ENCODE measurements at regions not wholly inside any gene's neighbourhood (a gene's known extent, or its start where the extent isn't known, plus 50 kb on each side); places are given as distances from the start of the nearest gene placed in this dataset.

- TF ChIP-seq, protein P1, sequence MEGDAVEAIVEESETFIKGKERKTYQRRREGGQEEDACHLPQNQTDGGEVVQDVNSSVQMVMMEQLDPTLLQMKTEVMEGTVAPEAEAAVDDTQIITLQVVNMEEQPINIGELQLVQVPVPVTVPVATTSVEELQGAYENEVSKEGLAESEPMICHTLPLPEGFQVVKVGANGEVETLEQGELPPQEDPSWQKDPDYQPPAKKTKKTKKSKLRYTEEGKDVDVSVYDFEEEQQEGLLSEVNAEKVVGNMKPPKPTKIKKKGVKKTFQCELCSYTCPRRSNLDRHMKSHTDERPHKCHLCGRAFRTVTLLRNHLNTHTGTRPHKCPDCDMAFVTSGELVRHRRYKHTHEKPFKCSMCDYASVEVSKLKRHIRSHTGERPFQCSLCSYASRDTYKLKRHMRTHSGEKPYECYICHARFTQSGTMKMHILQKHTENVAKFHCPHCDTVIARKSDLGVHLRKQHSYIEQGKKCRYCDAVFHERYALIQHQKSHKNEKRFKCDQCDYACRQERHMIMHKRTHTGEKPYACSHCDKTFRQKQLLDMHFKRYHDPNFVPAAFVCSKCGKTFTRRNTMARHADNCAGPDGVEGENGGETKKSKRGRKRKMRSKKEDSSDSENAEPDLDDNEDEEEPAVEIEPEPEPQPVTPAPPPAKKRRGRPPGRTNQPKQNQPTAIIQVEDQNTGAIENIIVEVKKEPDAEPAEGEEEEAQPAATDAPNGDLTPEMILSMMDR (conservative IDR thresholded peaks at IDR 0.05; ENCODE audit: low read depth, low read length), result no peak
These were observed 221.4 kb upstream of the TRIB2 start for GRCh38 chr2:12495247-12495868.

DNA sequence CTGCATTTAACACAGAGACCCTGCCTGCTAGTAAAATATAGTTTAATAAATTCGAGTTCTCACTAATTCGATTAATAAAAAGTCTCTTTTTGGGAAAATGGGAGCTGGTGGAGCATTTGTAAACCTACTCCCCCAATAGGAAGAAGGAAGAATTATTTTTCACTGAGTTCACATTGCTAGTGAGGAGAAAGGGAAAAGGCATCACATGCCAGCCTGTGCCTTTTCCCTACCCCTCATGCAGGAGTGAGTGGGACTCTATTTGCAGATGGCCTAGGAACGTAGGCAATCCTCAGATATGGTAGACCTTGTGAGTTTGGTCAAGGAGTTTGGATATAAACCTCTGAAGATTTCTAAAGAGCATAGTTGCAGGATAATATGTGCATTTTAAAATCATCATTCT, 218.4 kb upstream of the TRIB2 start:
- TF ChIP-seq, protein P1 (conservative IDR thresholded peaks at IDR 0.05; ENCODE audit: low read depth, low read length), result peak; percentile 6
- DNase-seq (ENCODE audit: low read depth), result no peak
- H3K4me3 ChIP-seq (ENCODE audit: low read length), result no peak overlapping the region

More at GRCh38 chr2:12495247-12495868, 221.4 kb upstream of the TRIB2 start:
- DNase-seq (ENCODE audit: low read depth), result no peak
- no peak overlapping the region for H3K4me3 ChIP-seq (ENCODE audit: low read length)

- no peak overlapping the region for H3K4me3 ChIP-seq (ENCODE audit: low read length)
- no peak for DNase-seq (ENCODE audit: low read depth)
- TF ChIP-seq, protein P1 (conservative IDR thresholded peaks at IDR 0.05; ENCODE audit: low read depth, low read length), result no peak
These were observed 218.0 kb upstream of the TRIB2 start for GRCh38 chr2:12498704-12499103.

- TF ChIP-seq, protein P1 (conservative IDR thresholded peaks at IDR 0.05; ENCODE audit: low read depth, low read length), result no peak
- H3K4me3 ChIP-seq (ENCODE audit: low read length), result no peak overlapping the region
- no peak for DNase-seq (ENCODE audit: low read depth)
These were observed 215.8 kb upstream of the TRIB2 start for GRCh38 chr2:12500899-12501298.

DNA sequence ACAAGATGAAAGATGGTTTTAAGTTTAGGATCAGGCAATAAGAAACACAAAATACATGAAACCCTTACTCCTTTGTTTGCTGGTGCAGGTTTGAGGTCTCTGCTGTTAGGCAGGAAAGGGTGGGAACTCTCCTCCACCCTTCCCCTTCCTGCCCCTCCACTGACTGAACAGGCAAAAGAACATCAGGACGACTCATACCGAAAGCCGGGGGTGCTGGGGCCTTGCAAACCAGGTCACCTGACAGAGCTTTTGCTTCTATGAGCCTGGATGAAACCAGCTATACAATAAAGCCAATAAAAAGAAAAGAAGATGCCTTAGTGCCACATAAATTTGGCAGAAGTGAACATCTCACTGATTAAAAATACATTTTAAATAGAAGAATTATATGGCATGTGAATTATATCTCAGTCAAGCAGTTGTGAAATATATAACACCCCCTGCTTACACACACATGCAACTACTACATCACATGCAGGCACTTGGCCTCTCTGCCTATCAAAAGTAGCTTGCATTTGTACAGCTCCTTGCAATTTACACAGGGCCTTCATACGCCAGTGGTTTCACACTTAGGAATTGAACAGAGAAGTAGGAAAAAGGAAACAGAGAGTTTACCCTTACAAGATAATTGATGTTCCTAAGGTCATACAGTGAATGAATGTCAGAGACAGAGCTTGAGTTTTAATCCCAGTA, 215.1 kb upstream of the TRIB2 start:
- H3K4me3 ChIP-seq (ENCODE audit: low read length), result no peak overlapping the region
- no peak for DNase-seq (ENCODE audit: low read depth)
- TF ChIP-seq, protein P1 (conservative IDR thresholded peaks at IDR 0.05; ENCODE audit: low read depth, low read length), result no peak

DNA sequence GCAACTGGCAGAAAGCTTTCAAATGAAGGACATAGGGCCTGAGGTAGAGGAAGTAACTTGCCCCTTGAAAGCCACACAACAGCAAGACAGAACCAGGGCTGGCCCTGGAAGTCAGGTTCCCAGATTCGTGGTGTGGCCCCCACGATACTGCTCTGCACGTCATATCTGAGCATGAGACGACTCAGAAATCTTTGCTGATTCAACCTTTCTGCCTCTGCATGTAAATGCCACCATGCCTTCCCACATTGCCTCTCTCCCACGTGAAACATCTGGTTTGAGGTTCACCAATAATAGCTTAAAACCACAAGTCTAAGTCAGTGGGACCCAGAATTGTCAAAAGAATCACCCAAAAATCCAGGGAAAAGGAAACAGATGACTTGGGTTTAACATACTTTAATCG, 214.0 kb upstream of the TRIB2 start:
- TF ChIP-seq, protein P1 (conservative IDR thresholded peaks at IDR 0.05; ENCODE audit: low read depth, low read length), result no peak
- DNase-seq (ENCODE audit: low read depth), result no peak
- H3K4me3 ChIP-seq (ENCODE audit: low read length), result no peak overlapping the region

- no peak overlapping the region for H3K4me3 ChIP-seq (ENCODE audit: low read length)
- DNase-seq (ENCODE audit: low read depth), result no peak
- TF ChIP-seq, protein P1 (conservative IDR thresholded peaks at IDR 0.05; ENCODE audit: low read depth, low read length), result no peak
These were observed 212.3 kb upstream of the TRIB2 start for GRCh38 chr2:12504443-12504842.
